NCI-H128 (cell line): ENCODE measurements at regions not wholly inside any gene's neighbourhood (a gene's known extent, or its start where the extent isn't known, plus 50 kb on each side); places are given as distances from the start of the nearest gene placed in this dataset.

Experiments
- DNase-seq: peaks from one replicate; lab custom pipeline; 2025; ENCODE audit not compliant: unreplicated experiment; lab: John Stamatoyannopoulos, UW

GRCh38 chr3:144067059-144067458 lies 95.4 kb downstream of the DIPK2A start:
- no peak for DNase-seq

GRCh38 chr3:144073698-144074097 lies 102.1 kb downstream of the DIPK2A start:
- DNase-seq = no peak

GRCh38 chr3:144079634-144080033 lies 108.0 kb downstream of the DIPK2A start:
- no peak for DNase-seq

GRCh38 chr3:144084929-144085328 lies 113.3 kb downstream of the DIPK2A start:
- DNase-seq = no peak

- DNase-seq = peak; percentile 10
Observed at GRCh38 chr3:144085964-144086363, 114.3 kb downstream of the DIPK2A start.

GRCh38 chr3:144096016-144096415 lies 124.4 kb downstream of the DIPK2A start:
- no peak for DNase-seq

GRCh38 chr3:144097163-144097562 lies 125.5 kb downstream of the DIPK2A start:
- no peak for DNase-seq

- DNase-seq = no peak
Observed at GRCh38 chr3:144098691-144099090, 127.1 kb downstream of the DIPK2A start.

GRCh38 chr3:144102421-144102820 lies 130.8 kb downstream of the DIPK2A start:
- no peak for DNase-seq

GRCh38 chr3:144104186-144104585 lies 132.6 kb downstream of the DIPK2A start:
- DNase-seq = no peak

GRCh38 chr3:144104679-144105078 lies 133.1 kb downstream of the DIPK2A start:
- DNase-seq = no peak

- no peak for DNase-seq
Observed at GRCh38 chr3:144105542-144105941, 133.9 kb downstream of the DIPK2A start.

GRCh38 chr3:144106970-144107369 lies 135.3 kb downstream of the DIPK2A start:
- DNase-seq = no peak

- no peak for DNase-seq
Observed at GRCh38 chr3:144107923-144108322, 136.3 kb downstream of the DIPK2A start.

GRCh38 chr3:144109944-144110343 lies 138.3 kb downstream of the DIPK2A start:
- DNase-seq = no peak

GRCh38 chr3:144112036-144112435 lies 140.4 kb downstream of the DIPK2A start:
- no peak for DNase-seq

- DNase-seq = no peak
Observed at GRCh38 chr3:144112437-144112836, 140.8 kb downstream of the DIPK2A start.

- no peak for DNase-seq
Observed at GRCh38 chr3:144114767-144115166, 143.1 kb downstream of the DIPK2A start.

- no peak for DNase-seq
Observed at GRCh38 chr3:144119633-144120032, 148.0 kb downstream of the DIPK2A start.

GRCh38 chr3:144121661-144122060 lies 150.0 kb downstream of the DIPK2A start:
- DNase-seq = no peak

GRCh38 chr3:144127014-144127413 lies 155.4 kb downstream of the DIPK2A start:
- no peak for DNase-seq

- DNase-seq = no peak
Observed at GRCh38 chr3:144127700-144128099, 156.1 kb downstream of the DIPK2A start.

- no peak for DNase-seq
Observed at GRCh38 chr3:144128108-144128892, 156.7 kb downstream of the DIPK2A start.
